Thyroid gland (tissue), 4 donors: ENCODE measurements at regions not wholly inside any gene's neighbourhood (a gene's known extent, or its start where the extent isn't known, plus 50 kb on each side); places are given as distances from the start of the nearest gene placed in this dataset.

Source experiments
- POLR2A ChIP-seq, 2 donors: fragments of 450-650 bp; IDR thresholded peaks; one replicate each; pipeline ENCODE4 v1.6.1; 2017; ENCODE audit warnings: antibody characterized with exemption in 2 of 2, mild to moderate bottlenecking in 2 of 2, moderate library complexity in 1 of 2
- TF ChIP-seq, protein P1 (sequence below), 6 experiments: fragments of 200-600 bp in 3 of 6; fragments of 450-650 bp in 3 of 6; sonication (generic) in 3 of 6; IDR thresholded peaks; one replicate each; pipeline ENCODE4 v1.5.1; 2016 to 2019; ENCODE audit warnings: antibody characterized with exemption in 6 of 6, mild to moderate bottlenecking in 2 of 6, inconsistent platforms in 1 of 6, moderate library complexity in 1 of 6

DNA sequence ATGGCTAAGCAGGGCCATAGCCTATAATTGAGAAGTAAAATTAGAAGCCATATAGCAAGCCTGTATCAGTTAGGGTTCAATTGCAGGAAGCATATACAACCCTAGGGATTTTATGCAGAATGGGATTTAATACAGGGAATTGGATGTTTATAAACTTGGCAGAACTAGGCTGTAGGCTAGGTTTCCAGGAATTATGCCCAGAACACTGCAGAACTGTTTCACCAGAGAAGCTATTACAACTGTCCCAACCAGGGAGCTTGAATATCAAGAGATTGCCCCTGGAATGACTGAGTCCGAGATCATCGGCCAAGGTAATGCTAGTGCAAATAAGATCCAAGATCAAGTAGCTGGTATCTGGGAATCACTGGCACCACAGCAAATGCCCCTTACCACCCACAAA is 64.0 kb downstream of the PRR15 start:
- TF ChIP-seq, protein P1, sequence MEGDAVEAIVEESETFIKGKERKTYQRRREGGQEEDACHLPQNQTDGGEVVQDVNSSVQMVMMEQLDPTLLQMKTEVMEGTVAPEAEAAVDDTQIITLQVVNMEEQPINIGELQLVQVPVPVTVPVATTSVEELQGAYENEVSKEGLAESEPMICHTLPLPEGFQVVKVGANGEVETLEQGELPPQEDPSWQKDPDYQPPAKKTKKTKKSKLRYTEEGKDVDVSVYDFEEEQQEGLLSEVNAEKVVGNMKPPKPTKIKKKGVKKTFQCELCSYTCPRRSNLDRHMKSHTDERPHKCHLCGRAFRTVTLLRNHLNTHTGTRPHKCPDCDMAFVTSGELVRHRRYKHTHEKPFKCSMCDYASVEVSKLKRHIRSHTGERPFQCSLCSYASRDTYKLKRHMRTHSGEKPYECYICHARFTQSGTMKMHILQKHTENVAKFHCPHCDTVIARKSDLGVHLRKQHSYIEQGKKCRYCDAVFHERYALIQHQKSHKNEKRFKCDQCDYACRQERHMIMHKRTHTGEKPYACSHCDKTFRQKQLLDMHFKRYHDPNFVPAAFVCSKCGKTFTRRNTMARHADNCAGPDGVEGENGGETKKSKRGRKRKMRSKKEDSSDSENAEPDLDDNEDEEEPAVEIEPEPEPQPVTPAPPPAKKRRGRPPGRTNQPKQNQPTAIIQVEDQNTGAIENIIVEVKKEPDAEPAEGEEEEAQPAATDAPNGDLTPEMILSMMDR (IDR thresholded peaks at IDR 0.05): no peak
- no peak for TF ChIP-seq POLR2A (IDR thresholded peaks at IDR 0.05)
